ENCODE measurements at regions not wholly inside any gene's neighbourhood (a gene's known extent, or its start where the extent isn't known, plus 50 kb on each side); places are given as distances from the start of the nearest gene placed in this dataset.

- no TSS peak for BruUV-seq (replicated peaks)
- Histone ChIP-seq H3K4me3 (ENCODE audit: low read depth, low read length, poor library complexity, severe bottlenecking) (no peak overlapping the region), H3K36me3 (ENCODE audit: insufficient read depth, low read length, poor library complexity, severe bottlenecking) (no peaks in the 10 kb centered on the region), H3K4me1 (ENCODE audit: insufficient read depth, low read length, poor library complexity, severe bottlenecking) (no peaks in the 10 kb centered on the region), H3K27ac (ENCODE audit: low read depth, low read length, poor library complexity, severe bottlenecking) (no peak overlapping the region), H3K9me3 (ENCODE audit: low read depth, low read length, poor library complexity, severe bottlenecking) (no peaks in the 10 kb centered on the region), H3K27me3 (replicated peaks; ENCODE audit: insufficient read depth, low read depth, low read length, poor library complexity) (peaks cover 14% of the 10 kb centered on the region)
- ChIA-PET POLR2A (ENCODE audit: low non-redundant PET) (no interaction called here), CTCF (no interaction called here)
- intact Hi-C loops (cut with micrococcal nuclease; ENCODE audit: unreplicated experiment): no loop called here
- no peak for DNase-seq (ENCODE audit: low spot score)
- TF ChIP-seq CTCF (conservative IDR thresholded peaks at IDR 0.05; ENCODE audit: low read depth, low read length) (no peak), EZH2 (IDR thresholded peaks at IDR 0.05; ENCODE audit: borderline replicate concordance, low read depth, low read length, poor library complexity, severe bottlenecking) (no peak)
These were observed 163.4 kb upstream of the DEFB112 start for GRCh38 chr6:50213146-50213545.

DNA sequence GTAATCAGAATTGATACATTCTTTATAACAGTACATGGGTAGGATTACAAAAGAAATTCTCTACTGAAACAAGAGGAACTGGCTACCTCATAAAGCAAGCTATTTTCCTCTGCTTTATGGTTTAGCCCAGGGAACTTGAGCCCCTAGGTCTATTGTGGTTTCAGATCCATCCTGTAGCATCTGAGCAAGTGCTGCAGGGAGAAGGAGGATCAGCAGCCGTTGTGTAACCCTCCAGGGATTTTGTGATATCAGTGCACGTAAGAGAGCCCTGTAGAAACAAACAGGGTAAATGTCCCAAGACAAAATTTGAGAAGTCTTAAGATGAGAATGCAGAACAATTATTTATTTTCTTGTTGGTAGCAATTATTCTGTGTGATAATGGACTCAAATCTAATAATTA, 165.2 kb upstream of the DEFB112 start:
- no TSS peak for BruUV-seq (replicated peaks)
- Histone ChIP-seq H3K27me3 (replicated peaks; ENCODE audit: insufficient read depth, low read depth, low read length, poor library complexity) (peaks cover 11% of the 10 kb centered on the region), H3K36me3 (ENCODE audit: insufficient read depth, low read length, poor library complexity, severe bottlenecking) (no peaks in the 10 kb centered on the region), H3K4me3 (ENCODE audit: low read depth, low read length, poor library complexity, severe bottlenecking) (no peak overlapping the region), H3K9me3 (ENCODE audit: low read depth, low read length, poor library complexity, severe bottlenecking) (no peaks in the 10 kb centered on the region), H3K27ac (ENCODE audit: low read depth, low read length, poor library complexity, severe bottlenecking) (no peak overlapping the region), H3K4me1 (ENCODE audit: insufficient read depth, low read length, poor library complexity, severe bottlenecking) (no peaks in the 10 kb centered on the region)
- TF ChIP-seq CTCF (conservative IDR thresholded peaks at IDR 0.05; ENCODE audit: low read depth, low read length) (no peak), EZH2 (IDR thresholded peaks at IDR 0.05; ENCODE audit: borderline replicate concordance, low read depth, low read length, poor library complexity, severe bottlenecking) (no peak)
- ChIA-PET POLR2A (ENCODE audit: low non-redundant PET) (no interaction called here), CTCF (no interaction called here)
- no peak for DNase-seq (ENCODE audit: low spot score)
- intact Hi-C loops (cut with micrococcal nuclease; ENCODE audit: unreplicated experiment): no loop called here

DNA sequence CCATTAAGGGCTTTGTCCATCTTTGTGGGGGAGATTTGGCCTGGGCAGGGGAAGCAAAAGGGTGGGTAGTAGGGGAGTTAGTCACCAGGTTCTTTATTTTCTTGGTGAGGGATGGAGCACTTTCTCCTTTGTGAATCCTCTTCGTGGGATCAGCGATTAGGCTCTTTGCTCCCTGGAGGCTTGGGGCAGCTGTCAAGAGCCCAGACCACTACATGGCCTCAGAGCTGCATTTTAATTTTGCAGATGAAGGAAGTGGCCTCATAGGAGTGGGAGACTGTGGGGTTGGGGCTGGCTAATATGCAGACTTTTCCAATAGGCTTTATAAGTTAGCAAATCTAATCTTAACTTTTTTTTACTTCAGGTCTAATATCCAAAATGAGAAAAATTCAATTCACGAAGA, 168.1 kb upstream of the DEFB112 start:
- Histone ChIP-seq H3K27ac (ENCODE audit: low read depth, low read length, poor library complexity, severe bottlenecking) (no peak overlapping the region), H3K36me3 (ENCODE audit: insufficient read depth, low read length, poor library complexity, severe bottlenecking) (no peaks in the 10 kb centered on the region), H3K27me3 (replicated peaks; ENCODE audit: insufficient read depth, low read depth, low read length, poor library complexity) (no peaks in the 10 kb centered on the region), H3K9me3 (ENCODE audit: low read depth, low read length, poor library complexity, severe bottlenecking) (no peaks in the 10 kb centered on the region), H3K4me1 (ENCODE audit: insufficient read depth, low read length, poor library complexity, severe bottlenecking) (no peaks in the 10 kb centered on the region), H3K4me3 (ENCODE audit: low read depth, low read length, poor library complexity, severe bottlenecking) (no peak overlapping the region)
- TF ChIP-seq EZH2 (IDR thresholded peaks at IDR 0.05; ENCODE audit: borderline replicate concordance, low read depth, low read length, poor library complexity, severe bottlenecking) (no peak), CTCF (conservative IDR thresholded peaks at IDR 0.05; ENCODE audit: low read depth, low read length) (no peak)
- POLR2A ChIA-PET (ENCODE audit: low non-redundant PET): no interaction called here
- no peak for DNase-seq (ENCODE audit: low spot score)
- no TSS peak for BruUV-seq (replicated peaks)
- intact Hi-C loops (cut with micrococcal nuclease; ENCODE audit: unreplicated experiment): no loop called here
- CTCF ChIA-PET: no interaction called here

All from A673 (cell line).